ENCODE measurements at regions not wholly inside any gene's neighbourhood (a gene's known extent, or its start where the extent isn't known, plus 50 kb on each side); places are given as distances from the start of the nearest gene placed in this dataset.

- DNase-seq = no peak
Observed at GRCh38 chr5:159725475-159725874, 190.8 kb upstream of the ADRA1B start.

- no peak for DNase-seq
Observed at GRCh38 chr5:159727167-159727566, 189.1 kb upstream of the ADRA1B start.

DNA sequence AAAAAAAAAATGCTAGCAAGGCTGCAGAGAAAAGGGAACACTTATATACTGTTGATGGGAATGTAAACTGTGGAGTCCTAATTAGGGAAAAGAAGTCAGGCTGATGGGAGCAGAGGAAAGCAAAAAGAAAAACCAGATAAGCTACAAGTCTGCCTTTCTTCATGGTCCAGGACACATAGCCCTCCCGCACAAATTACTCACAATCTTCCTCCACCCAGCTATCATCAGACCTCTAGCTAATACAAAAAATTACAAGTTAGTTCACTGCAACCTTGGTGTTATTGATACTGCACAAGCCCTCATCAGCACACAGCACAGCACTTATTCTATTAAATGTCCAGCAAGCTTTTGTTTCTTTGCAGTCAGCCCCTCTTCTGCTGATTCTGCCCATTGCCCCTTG is 186.0 kb upstream of the ADRA1B start:
- no peak for DNase-seq

DNA sequence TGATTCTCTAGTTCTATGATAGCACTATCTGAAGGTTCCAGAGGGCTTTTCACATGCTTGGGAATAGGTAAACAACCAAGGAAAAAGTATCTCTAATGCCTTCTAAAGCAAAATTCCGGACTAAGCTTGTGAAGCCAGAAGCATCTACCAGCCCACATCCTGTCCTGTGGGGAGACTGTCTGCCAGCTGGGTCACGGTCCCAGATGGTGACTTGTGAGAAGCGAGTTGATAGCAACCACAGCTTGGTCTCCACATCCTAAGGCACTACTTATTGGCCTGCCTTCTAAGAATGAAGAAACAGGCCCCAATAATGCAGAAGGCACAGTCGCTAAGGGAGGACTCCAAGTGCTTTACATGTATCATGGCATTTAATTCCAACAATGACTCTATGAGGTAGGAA is 184.1 kb upstream of the ADRA1B start:
- no peak for DNase-seq

GRCh38 chr5:159734366-159734765 is 181.9 kb upstream of the ADRA1B start:
- no peak for DNase-seq

GRCh38 chr5:159735036-159735435 is 181.2 kb upstream of the ADRA1B start:
- no peak for DNase-seq

DNA sequence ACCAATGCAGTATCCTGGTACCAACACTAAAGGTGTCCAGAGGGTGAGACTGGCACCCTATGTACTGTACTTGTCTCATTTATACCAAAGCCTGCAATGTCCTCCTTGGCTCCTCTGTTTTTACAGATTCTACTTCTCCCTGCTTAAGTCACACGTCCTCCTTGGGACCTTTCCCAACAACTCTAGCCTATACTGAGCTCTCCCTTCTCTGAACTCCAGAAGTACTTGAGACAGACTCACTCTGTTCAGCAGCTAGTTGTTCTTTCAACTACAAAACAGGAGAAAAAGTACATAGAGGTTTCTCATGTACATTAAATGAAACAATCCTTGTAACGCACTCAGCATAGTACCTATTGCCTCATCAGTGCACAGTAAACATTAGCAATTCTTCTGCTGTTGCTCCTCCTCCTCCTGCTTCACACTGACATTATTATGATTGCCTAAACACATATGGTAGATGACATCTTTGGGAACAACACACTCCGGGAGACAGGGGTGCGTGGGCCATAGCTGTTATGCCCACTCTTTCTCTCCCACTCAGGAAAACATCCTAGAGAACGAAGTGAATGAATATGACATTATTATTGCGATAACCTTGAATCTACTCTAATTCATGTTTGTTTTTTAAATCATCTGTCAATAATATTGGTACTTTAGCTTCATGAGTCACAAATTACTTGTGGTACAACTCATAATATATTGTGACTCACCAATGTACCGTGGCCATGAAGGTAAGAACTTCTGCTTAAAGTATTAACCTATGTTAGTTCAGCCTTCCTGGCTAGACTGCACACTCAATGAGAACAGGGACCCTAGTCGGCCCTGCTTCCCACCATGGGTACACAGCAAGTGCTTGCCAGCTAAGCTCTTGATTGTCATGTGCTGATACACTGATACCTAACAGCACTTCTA is 180.3 kb upstream of the ADRA1B start:
- DNase-seq = no peak

DNA sequence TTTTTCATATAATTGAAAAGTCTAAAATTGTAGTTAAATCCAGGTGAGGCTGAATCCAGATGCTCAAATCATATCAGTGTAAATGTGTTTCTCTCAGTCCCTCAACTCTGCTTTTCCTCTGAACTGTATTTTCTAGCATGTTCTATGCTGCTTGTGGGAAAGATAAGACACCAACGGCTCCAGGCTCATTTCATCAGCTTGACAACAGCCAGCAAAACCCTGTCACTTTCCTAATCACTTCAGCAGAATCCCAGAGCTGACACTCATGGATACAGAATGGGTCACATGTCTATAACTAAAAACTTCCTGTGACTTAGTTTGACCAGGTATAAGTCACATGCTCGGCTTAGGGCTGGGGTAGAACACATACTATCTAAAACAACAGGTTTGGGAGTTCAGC is 179.4 kb upstream of the ADRA1B start:
- no peak for DNase-seq

- DNase-seq = no peak
Observed at GRCh38 chr5:159737263-159737662, 179.0 kb upstream of the ADRA1B start.

- no peak for DNase-seq
Observed at GRCh38 chr5:159741829-159742322, 174.4 kb upstream of the ADRA1B start.

DNA sequence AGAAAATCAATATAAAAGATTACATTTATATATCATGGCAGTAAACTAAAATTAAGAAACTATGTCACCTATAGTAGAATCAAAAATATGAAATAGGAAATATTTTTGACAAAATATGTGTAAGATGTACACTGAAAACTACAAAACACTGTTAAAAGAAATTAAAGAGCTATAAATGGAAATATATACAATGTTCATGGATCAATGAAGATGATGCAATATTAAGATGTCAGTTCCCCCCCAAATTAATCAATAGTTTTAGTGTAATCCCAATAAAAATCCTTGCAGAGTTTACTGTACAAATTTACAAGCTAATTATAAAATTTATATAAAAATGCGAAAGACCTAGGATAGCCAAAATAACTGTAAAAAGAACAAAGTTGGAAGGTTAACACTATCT is 173.0 kb upstream of the ADRA1B start:
- no peak for DNase-seq

- DNase-seq = no peak
Observed at GRCh38 chr5:159746707-159747106, 169.6 kb upstream of the ADRA1B start.

GRCh38 chr5:159749146-159749545 is 167.1 kb upstream of the ADRA1B start:
- no peak for DNase-seq

- DNase-seq = no peak
Observed at GRCh38 chr5:159750226-159750625, 166.1 kb upstream of the ADRA1B start.

DNA sequence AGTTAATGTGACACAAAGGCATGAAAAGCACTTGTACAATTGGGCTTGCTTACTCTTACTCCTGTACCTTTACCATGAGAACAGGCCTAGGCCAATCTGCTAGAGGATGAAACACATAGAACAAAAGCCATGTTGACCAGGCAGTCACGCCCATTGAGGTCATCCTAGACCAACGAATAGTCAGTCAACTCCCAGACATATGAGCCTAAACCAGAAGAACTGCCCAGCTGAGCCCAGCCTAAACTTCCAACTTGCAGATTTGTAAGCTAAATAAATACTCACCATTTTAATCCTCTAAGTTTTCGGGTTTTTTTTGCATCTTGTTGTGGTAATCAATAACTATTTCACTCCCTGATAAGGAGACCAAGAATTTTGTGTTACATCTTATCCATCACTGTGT is 164.8 kb upstream of the ADRA1B start:
- no peak for DNase-seq

DNA sequence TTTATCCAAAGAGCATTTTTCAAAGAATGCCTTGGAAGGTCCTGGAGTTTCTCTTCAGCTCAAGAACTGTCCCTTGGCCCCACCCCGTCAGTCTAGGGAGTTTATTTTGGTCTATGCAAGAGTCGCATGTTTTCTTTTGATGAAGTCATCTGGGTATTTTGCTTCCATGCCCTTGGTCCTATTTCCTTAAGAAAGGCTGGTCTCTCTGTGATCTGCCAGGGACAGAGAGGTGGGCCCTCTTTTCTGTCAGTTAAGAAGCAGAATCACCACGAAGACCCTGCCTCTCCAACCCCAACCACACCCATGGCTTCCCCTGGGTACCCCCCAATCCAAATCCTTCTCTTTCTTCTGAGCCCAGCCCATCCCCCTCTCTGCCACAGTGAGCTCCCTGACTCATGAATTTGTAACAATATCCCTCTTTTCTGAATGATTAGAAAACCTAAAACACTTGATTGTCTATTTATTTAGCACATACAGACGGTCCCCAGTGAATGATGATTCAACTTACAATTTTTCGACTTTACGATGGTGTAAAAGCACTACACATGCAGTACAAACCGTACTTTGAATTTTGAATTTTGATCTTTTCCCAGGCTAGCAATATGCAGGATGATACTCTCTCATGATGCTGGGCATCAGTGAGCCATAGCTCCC is 163.5 kb upstream of the ADRA1B start:
- no peak for DNase-seq

GRCh38 chr5:159758189-159758588 is 158.1 kb upstream of the ADRA1B start:
- DNase-seq = no peak

- DNase-seq = no peak
Observed at GRCh38 chr5:159759791-159760290, 156.4 kb upstream of the ADRA1B start.

GRCh38 chr5:159762921-159763320 is 153.4 kb upstream of the ADRA1B start:
- no peak for DNase-seq

DNA sequence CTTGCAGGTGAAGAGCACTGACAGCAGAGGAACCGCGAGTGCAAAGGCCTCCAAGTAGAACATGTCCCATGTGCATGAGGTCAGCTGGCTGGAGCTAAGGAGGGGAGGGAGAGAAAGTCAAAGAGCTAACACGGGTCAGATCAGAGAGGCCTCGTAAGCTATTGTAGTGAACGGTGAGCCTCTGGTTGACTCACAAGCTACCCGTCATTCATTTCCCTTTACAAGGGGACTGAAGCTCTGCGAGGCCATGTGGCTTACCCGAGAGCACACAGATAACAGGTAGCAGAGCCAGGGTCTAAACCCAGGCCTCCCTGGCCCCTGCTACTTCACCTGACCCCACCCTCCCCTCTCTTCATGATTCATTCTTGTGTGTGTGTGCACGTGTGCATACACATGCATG is 152.7 kb upstream of the ADRA1B start:
- no peak for DNase-seq

- no peak for DNase-seq
Observed at GRCh38 chr5:159764283-159765134, 151.8 kb upstream of the ADRA1B start.

DNA sequence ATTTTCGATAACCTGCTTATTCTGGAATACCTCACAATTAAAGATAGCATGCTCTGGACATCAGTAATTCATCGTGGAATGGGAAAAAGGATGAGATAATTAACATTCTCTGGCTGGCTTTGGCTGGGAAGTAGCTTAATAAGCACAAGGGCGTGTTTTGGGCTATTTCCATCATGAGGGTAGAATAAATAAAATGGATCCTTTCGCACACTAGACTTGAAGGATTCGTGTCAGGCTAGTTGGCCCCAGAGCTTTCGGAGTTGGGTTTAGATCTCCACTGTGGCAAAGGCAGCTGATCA is 151.2 kb upstream of the ADRA1B start:
- DNase-seq = no peak

- DNase-seq = no peak
Observed at GRCh38 chr5:159765760-159766517, 150.3 kb upstream of the ADRA1B start.

Data from activated CD4-positive, CD25-positive, alpha-beta regulatory T cell (primary cell).